ENCODE measurements at regions not wholly inside any gene's neighbourhood (a gene's known extent, or its start where the extent isn't known, plus 50 kb on each side); places are given as distances from the start of the nearest gene placed in this dataset.

- TF ChIP-seq, protein P1, sequence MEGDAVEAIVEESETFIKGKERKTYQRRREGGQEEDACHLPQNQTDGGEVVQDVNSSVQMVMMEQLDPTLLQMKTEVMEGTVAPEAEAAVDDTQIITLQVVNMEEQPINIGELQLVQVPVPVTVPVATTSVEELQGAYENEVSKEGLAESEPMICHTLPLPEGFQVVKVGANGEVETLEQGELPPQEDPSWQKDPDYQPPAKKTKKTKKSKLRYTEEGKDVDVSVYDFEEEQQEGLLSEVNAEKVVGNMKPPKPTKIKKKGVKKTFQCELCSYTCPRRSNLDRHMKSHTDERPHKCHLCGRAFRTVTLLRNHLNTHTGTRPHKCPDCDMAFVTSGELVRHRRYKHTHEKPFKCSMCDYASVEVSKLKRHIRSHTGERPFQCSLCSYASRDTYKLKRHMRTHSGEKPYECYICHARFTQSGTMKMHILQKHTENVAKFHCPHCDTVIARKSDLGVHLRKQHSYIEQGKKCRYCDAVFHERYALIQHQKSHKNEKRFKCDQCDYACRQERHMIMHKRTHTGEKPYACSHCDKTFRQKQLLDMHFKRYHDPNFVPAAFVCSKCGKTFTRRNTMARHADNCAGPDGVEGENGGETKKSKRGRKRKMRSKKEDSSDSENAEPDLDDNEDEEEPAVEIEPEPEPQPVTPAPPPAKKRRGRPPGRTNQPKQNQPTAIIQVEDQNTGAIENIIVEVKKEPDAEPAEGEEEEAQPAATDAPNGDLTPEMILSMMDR (IDR thresholded peaks at IDR 0.05): peak; percentile 79
- TF ChIP-seq ZFX (IDR thresholded peaks at IDR 0.05; ENCODE audit: borderline replicate concordance): no peak
Measured at GRCh38 chr19:29467824-29468401, 57.9 kb upstream of the VSTM2B start.

All from 22Rv1 (cell line).